Upper lobe of left lung (tissue), 6 donors: ENCODE measurements at regions not wholly inside any gene's neighbourhood (a gene's known extent, or its start where the extent isn't known, plus 50 kb on each side); places are given as distances from the start of the nearest gene placed in this dataset.

ENCODE experiments used
- ATAC-seq, 2 donors: fragments of 200-7000 bp; cut with Tn5 transposase; one replicate each; pipeline ENCODE4 v1.9.1; 2022; ENCODE audit warnings: mild to moderate bottlenecking in 2 of 2, moderate library complexity in 2 of 2; ENCODE audit not compliant: low FRiP score in 2 of 2
- DNase-seq, 2 donors: peaks; one replicate each; pipeline ENCODE4 v3.0.0-alpha.2; 2019 to 2020
- H3K27ac ChIP-seq, 4 donors: fragments of 200-600 bp; sonication (generic); one replicate each; pipeline ENCODE4 v1.5.1; 2016 to 2019
- H3K27me3 ChIP-seq, 4 donors: fragments of 200-600 bp; sonication (generic); one replicate each; pipeline ENCODE4 v1.5.1; 2017 to 2019
- H3K36me3 ChIP-seq, 4 donors: fragments of 200-600 bp; sonication (generic); one replicate each; pipeline ENCODE4 v1.5.1; 2016 to 2019
- H3K4me1 ChIP-seq, 4 donors: fragments of 200-600 bp; sonication (generic); one replicate each; pipeline ENCODE4 v1.5.1; 2018 to 2019
- H3K4me3 ChIP-seq, 4 donors: fragments of 200-600 bp; sonication (generic); one replicate each; pipeline ENCODE4 v1.5.1; 2017 to 2019; ENCODE audit warnings: mild to moderate bottlenecking in 2 of 4, moderate library complexity in 1 of 4
- H3K9me3 ChIP-seq, 4 donors: fragments of 200-600 bp; sonication (generic); one replicate each; pipeline ENCODE4 v1.5.1; 2018 to 2019
- CTCF ChIP-seq, 6 experiments: fragments of 450-650 bp in 4 of 6; fragments of 200-600 bp in 2 of 6; sonication (generic) in 2 of 6; IDR thresholded peaks; one replicate each; pipeline ENCODE4 v1.5.1; 2016 to 2019; ENCODE audit warnings: antibody characterized with exemption in 6 of 6
- EP300 ChIP-seq, 4 donors: sonication (generic); formaldehyde crosslinking; IDR thresholded peaks; one replicate each; pipeline ENCODE4 v1.5.1; 2017; ENCODE audit warnings: antibody characterized with exemption in 4 of 4, control low read depth in 2 of 4
- POLR2A ChIP-seq, 4 donors: fragments of 450-650 bp; IDR thresholded peaks; one replicate each; pipeline ENCODE4 v1.5.1; 2016 to 2017; ENCODE audit warnings: antibody characterized with exemption in 4 of 4, mild to moderate bottlenecking in 2 of 4
- POLR2AphosphoS5 ChIP-seq, 2 donors: sonication (generic); formaldehyde crosslinking; IDR thresholded peaks; one replicate each; pipeline ENCODE4 v1.5.1; 2017; ENCODE audit warnings: antibody characterized with exemption in 2 of 2
- WGBS, 2 donors: methylation state at CpG; one replicate each; pipeline ENCODE4 v1.1.5; 2017 to 2018; 5-methylcytosine and 5-hydroxymethylcytosine counted together
- donor health status: DM: no; HTN: no; CAD: no; lungs with moderate emphysema.
- donor health status: DM: no; HTN: yes; CAD: no; lungs with severe emphysema.

- peaks cover 7 to 8% (median 7%) of the 10 kb centered on the region in 4 donors for H3K4me1 ChIP-seq
- H3K9me3 ChIP-seq: peaks cover 0 to 4% (median under 1%) of the 10 kb centered on the region in 4 donors
- ATAC-seq (no peak), DNase-seq (peak in 1 of 2 donors; percentile 6)
- no peaks in the 10 kb centered on the region for H3K36me3 ChIP-seq
- no peak overlapping the region for H3K27ac ChIP-seq
- H3K4me3 ChIP-seq: no peak overlapping the region
- no peaks in the 10 kb centered on the region for H3K27me3 ChIP-seq
- WGBS, 2 donors: 92 to 97% methylated on average over 4 to 5 of the region's 5 CpGs
- TF ChIP-seq CTCF (IDR thresholded peaks at IDR 0.05) (no peak), EP300 (IDR thresholded peaks at IDR 0.05) (no peak), POLR2A (IDR thresholded peaks at IDR 0.05) (no peak), POLR2AphosphoS5 (IDR thresholded peaks at IDR 0.05) (no peak)
These were observed 146.5 kb downstream of the NDUFA10 start for GRCh38 chr2:239878686-239879085.

GRCh38 chr2:239876948-239877289 is 148.2 kb downstream of the NDUFA10 start:
- 91 to 92% methylated on average over 5 of the region's 5 CpGs for WGBS, 2 donors
- H3K36me3 ChIP-seq: no peaks in the 10 kb centered on the region
- H3K4me3 ChIP-seq: no peak overlapping the region
- H3K4me1 ChIP-seq: peaks cover 4 to 5% (median 5%) of the 10 kb centered on the region in 4 donors
- H3K9me3 ChIP-seq: no peaks in the 10 kb centered on the region
- no peak for TF ChIP-seq POLR2AphosphoS5 (IDR thresholded peaks at IDR 0.05)
- no peak for TF ChIP-seq POLR2A (IDR thresholded peaks at IDR 0.05)
- TF ChIP-seq CTCF (IDR thresholded peaks at IDR 0.05): no peak
- TF ChIP-seq EP300 (IDR thresholded peaks at IDR 0.05): no peak
- DNase-seq (peak in 1 of 2 donors; percentile 4), ATAC-seq (no peak)
- H3K27ac ChIP-seq: no peak overlapping the region
- H3K27me3 ChIP-seq: no peaks in the 10 kb centered on the region

- H3K4me3 ChIP-seq: no peak overlapping the region
- TF ChIP-seq POLR2AphosphoS5 (IDR thresholded peaks at IDR 0.05) (no peak), EP300 (IDR thresholded peaks at IDR 0.05) (no peak), CTCF (IDR thresholded peaks at IDR 0.05) (no peak), POLR2A (IDR thresholded peaks at IDR 0.05) (no peak)
- no peaks in the 10 kb centered on the region for H3K27me3 ChIP-seq
- no peaks in the 10 kb centered on the region for H3K36me3 ChIP-seq
- ATAC-seq: no peak
- 58 to 64% methylated on average over 18 of the region's 18 CpGs for WGBS, 2 donors
- peak in 1 of 2 donors; percentile 17 for DNase-seq
- H3K27ac ChIP-seq: no peak overlapping the region
- H3K9me3 ChIP-seq: no peaks in the 10 kb centered on the region
- peaks cover 0 to under 1% (median under 1%) of the 10 kb centered on the region in 4 donors for H3K4me1 ChIP-seq
These were observed 148.7 kb downstream of the NDUFA10 start for GRCh38 chr2:239876271-239876947.

- TF ChIP-seq POLR2AphosphoS5 (IDR thresholded peaks at IDR 0.05) (no peak), EP300 (IDR thresholded peaks at IDR 0.05) (no peak), CTCF (IDR thresholded peaks at IDR 0.05) (no peak), POLR2A (IDR thresholded peaks at IDR 0.05) (no peak)
- no peaks in the 10 kb centered on the region for H3K36me3 ChIP-seq
These were observed 150.3 kb downstream of the NDUFA10 start for GRCh38 chr2:239874636-239875356.

More at GRCh38 chr2:239874636-239875356, 150.3 kb downstream of the NDUFA10 start:
- no peaks in the 10 kb centered on the region for H3K9me3 ChIP-seq
- H3K27me3 ChIP-seq: no peaks in the 10 kb centered on the region
- no peak overlapping the region for H3K27ac ChIP-seq
- ATAC-seq (no peak), DNase-seq (peak in 1 of 2 donors; percentile 10)
- no peak overlapping the region for H3K4me3 ChIP-seq
- H3K4me1 ChIP-seq: no peaks in the 10 kb centered on the region
- WGBS, 2 donors: 84 to 89% methylated on average over 7 to 12 of the region's 12 CpGs
